Umbilical cord (tissue), 1 donor: ENCODE measurements at regions not wholly inside any gene's neighbourhood (a gene's known extent, or its start where the extent isn't known, plus 50 kb on each side); places are given as distances from the start of the nearest gene placed in this dataset.
A peak's percentile ranks its signal among the peaks of the same experiment; 100 is the strongest.
"Not testable (repeated sequence)": the region's sequence is repeated elsewhere in the genome, so short reads cannot be mapped to it uniquely, and the experiment has no call there.

Source experiments
- DNase-seq: peaks from one replicate; pipeline ENCODE4 v3.0.0-alpha.2; 2015; ENCODE audit warnings: low spot score

DNA sequence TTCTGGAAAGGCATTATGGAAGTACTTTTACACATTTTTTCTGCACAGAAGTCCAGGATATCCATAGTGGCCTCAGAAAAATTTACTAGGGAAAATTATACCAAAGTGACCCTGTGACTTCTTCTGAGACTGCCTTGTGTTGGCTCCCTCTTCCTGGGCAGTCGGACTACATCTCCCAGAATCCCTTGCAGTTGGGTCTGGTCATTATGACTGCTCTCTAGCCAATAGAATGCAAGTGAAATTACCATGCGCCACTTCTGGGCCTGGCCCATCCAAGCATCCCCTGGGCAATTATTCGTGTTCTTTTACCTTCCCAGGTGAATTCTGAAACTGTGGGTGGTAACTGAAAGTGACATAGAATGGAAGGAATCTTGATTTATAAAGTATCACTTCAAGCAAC is 430.9 kb downstream of the ACTR3B start:
- DNase-seq, result no peak

DNA sequence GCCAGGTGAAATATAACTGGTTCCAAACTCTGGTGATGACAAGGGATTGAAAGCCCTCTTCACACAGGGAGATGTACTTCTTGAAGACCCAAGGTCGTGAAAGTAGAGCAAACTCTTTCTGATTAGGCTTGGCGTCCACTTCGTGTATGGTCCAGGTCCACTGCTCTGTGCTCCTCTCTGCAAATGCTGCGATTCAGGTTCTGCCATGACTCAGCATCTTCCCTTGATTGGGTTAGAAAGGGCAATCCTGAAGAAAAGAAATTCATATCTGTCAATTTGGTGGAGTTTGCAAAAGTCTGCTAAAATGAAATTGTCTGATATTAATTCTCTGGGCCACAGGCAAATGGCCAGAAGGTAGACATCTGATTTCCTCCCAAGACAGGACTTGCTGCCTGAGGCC is 431.4 kb downstream of the ACTR3B start:
- no peak for DNase-seq

DNA sequence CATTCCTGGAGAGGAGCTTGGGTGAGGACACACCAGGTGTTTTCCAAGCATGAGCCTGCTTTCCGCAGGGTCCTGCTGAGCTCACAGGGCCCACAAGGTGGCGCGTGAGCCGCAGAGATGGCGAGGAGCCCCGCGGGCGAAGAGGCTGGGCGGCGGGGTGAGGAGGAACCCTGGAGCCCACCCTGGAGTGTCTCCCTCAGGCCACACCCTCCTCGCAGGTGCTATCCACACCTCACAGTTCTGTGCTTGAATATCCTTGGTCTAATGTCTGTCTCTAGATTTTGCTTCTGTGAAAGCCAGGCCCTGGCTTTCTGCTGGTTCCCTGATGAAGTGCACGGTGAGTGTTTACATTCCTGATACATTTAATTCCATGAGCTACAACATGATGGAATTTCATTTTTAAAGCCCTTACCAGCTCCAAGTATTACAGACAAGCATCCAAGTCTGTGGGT is 433.6 kb downstream of the ACTR3B start:
- DNase-seq, result peak; percentile 18

DNA sequence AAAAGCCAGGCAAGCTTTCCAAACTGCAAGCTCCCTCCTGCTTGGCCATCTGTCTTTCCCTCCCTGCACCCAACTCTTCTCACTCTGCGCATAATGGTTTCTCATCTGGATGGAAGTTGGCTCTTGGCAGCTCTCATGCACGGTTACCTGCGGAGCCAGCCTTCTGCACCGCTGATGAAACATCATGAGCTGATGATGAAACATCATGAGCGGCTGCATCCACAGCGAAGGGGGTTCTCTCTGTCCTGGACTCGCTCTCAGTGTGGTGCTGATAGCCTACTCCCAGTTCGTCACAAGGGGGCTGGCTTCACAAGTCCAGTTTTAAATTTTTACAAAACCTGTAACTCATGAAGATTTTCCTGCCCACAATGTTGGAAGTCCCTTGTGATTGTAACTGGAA is 457.5 kb downstream of the ACTR3B start:
- DNase-seq, result no peak

DNA sequence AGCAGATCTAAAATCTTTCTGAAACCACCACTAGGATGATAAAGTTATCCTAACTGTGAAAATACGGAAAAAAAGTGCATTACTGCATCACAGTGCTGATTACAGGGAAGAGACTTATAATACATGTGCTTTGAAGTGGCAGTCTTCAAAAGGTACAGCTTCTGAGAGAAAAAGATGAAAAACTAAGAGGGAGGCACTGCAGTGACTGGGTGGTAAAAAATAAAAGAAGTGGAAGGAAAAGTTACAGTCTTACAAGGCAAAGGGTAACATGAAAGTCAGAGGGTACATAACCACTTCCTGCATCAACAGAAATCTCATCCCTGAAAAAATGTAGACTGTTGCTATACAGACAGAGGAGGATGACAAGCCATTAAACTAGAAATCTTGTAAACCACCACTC is 465.3 kb downstream of the ACTR3B start:
- DNase-seq, result no peak

DNA sequence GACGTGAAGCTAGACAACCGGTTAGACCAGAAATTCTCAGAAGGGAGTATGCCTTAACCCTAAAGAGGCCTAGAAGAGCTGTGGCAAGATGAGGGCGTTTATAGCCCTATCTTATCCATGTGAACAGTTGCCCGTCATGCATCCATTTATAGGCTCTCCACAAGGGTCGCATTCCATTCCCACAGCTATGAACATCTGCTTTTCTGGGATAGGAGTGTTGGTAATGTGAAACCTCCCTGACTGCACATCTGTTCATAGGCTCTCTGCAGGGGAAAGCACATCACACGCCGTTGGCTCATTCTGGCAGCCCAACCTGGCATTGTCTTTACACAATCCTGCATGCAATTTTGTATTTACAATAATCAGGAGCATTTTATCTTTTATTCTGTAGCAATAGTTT is 485.6 kb downstream of the ACTR3B start:
- DNase-seq, result not testable (repeated sequence)

DNA sequence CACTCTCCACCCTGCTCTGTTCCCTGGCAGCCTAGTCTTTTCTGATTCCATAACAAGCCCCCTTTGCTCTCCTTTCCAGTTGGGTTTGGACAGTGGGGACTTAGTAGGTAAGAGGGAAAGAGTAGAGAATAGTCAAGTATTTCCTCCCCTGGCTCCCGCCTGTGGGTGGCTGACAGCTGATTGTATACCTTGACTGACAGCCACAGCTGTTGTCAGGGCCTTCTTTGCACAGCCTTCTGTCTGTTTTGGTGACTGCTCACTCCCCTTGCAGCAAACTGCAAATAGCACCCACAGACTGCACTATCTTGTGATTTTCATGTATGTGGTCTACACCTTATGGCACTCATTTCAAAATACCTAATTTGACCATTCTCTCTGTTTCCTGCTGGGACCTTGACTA is 486.3 kb downstream of the ACTR3B start:
- DNase-seq, result no peak

DNA sequence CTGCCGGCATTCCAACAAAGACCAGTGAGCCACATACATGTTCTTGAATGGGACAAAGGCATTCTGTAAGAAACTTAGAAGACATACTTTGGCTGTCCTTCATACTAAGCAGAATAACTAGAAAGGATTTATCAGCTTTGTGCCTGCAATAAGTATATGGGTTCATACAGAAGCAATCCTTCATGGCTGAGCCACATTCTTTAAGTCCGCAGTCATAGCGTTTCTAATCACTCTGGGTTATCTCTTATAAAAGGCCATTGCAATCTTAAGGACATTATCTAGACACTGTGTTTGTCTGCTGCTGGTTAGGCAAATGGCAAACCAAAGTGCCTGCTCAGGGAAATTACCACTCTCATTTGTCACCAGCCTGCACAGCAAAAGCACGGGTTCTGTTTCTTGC is 488.4 kb downstream of the ACTR3B start:
- DNase-seq, result peak; percentile 5

DNA sequence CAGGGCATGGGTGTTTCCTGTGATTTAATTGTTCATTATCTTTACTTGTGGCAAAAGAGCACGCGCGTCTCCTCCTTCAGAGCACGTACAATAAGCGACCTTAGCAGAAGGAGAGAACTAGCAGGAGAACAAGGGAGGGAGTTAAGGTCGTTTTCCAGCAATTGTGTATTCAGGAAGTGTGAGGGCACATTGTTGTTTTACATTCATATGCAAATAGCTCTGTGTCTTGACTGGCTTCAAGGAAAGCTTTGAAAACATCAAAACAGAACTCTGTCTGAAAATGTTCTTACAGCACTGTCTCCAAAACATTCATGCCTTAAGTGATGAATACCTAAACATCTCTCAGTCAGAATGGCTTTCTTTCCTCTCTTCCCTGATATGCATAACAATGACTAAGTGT is 499.1 kb downstream of the ACTR3B start:
- DNase-seq, result no peak

DNA sequence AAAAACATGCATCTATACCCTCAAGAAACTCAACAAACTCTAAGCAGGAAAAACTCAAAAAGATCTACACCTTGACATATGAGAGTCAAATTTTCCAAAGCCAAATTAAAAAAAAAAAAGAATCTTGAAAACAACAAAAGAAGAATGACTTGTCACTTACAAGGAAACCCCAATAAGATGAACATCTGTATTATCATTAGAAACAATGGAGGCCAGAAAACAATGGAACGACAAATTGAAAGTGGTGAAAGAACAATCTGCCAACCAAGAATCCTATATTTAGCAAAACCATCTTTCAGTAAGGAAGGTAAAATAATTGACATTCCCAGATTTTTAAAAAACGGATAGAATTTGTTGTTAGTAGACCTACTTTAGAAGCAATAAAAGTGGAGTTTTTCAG is 516.8 kb downstream of the ACTR3B start:
- no peak for DNase-seq

DNA sequence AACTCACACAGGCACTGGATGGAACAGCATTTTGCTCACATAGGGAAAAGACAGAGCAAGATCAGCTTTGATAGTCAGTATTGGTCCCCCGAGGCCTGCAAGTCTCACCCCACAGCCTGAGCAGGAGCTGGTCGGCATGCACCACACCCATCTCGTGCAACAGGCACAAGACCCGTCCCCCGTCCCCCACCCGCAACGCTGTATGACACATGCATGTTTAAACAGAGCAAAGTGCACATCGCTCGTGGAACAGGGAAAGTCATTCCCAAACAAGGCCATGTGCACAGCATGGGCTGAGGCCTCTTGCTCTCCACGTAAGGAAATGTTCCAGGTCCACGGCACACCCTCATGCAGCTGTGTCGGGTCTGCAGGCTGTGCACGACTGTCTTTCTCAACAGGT is 527.2 kb downstream of the ACTR3B start:
- no peak for DNase-seq

DNA sequence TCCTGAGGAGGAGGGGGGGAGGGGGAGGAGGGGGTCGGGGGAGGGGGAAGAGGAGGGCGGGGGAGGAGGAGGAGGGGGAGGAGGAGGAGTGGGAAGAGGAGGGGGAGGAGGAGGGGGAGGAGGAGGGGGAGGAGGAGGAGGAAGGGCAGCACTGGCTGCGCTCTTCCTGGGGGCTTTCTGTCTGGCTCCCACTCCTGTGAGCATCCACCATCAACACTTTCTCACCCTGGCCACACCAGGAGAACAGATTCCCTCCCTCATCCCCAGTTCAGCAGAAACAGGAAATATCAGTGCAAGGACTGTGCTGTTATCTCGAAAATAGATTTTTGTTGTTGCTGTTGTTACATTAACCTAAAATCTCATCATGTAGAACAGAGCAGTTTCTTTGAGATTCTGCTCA is 530.5 kb downstream of the ACTR3B start:
- no peak for DNase-seq

DNA sequence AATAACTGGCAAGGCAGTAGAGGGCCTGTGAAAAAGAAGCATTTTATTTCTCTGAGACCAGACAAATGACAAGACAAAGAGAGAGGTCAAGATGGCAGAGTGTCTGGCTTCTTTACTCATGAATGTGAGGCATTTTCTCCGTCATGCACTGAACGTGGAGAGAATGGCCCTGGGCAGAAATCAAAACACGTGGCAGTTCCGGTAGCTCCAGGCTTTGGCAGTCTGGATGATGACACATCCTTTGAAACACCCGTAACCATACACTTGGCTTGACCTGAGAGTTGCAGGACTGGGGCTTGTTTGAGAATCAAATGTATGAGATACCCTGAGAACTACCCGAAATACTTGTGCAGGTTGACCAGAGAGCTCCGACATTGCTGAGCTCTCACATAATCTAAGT is 537.6 kb downstream of the ACTR3B start:
- no peak for DNase-seq

DNA sequence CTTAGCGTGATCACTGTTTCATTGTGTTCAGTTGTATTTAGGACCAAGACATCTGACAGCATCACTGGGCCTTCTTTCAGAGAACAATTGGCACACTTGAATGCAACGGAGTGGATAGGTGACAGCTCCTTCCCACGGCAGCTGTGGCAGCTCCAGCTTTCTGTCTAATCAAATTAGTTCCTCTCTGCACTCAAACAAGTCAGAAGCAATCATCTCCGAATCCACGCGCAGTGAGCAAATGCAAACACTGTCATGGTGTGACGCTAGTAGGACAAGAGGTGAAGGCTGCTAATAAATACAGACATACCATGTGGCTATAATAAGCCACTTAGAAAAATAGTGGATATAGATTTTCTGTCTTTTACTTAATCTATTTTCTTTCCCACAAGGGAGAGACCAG is 542.4 kb downstream of the ACTR3B start:
- no peak for DNase-seq

DNA sequence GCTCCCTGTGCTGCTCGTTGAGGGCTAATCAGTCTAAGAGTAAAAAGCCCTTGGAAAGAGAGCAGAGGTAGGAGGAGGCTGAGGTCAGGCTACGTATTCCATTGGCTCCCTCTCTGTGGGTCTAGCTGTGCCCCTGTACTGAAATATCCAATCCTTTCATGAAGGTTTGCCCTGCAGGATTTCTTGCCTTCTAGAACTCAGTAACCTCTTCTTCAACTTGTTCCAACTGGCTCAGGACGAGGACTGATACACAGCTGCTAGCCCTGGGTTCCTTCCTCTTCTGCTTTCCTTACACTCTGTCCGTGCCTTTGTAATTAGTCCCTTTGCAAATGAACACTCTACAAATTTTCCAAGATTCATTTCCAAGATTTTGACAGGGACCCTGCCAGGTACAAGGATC is 560.5 kb downstream of the ACTR3B start:
- no peak for DNase-seq

DNA sequence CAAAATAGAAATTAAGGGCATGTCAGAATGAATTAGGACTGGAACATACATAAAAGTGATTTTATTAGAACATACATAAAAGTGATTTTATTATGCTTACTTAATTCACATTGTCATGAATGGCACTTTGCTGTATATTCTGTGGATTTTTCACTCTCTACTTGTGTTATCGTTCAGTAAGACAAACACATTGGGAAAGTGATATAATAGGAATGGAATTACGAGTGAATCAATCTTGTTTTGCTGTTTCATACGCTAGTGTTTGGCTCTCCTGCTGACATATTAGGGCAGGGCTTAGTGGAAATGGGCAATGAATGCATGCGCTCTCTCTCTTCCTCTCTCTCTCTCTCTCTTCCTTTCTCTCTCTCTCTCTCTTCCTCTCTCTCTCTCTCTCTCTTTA is 561.1 kb downstream of the ACTR3B start:
- no peak for DNase-seq

DNA sequence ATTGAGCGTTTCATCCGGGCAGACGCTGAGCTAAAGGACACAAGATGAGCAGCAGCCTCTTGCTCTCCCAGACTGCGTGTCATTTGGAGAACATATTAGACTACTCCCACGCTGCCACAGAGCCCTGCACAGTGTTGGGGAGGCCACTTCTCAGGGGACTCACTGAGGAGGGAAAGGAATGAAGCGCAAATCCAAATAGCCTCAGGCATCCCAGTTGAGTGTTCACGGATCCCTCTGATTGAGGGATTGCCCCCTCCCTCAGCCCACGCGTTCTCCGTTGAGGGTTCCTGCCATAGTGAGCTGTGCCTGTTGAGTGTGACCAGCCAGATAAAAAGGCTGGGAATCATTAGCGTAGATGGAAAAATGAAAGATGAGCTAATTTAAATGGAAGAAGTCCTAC is 563.4 kb downstream of the ACTR3B start:
- DNase-seq, result no peak

DNA sequence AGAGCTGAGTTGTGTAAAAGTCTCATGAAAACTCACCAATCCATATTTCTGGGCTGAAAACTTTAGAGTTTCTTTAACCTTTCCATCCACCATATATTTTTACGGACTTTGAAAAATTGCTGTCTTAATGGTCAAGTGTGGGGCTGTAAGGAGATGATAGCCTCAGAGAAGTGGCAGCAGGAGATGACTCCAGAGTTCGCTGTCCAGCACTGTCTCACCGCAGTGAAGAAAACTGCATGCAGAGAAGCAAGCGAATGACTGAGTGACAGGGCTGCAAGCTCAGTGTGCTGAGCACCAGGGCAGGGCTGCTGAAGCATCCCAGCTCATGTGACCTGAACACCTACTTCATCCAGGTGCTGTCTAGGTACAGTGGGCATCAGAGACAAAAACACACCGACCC is 564.5 kb downstream of the ACTR3B start:
- DNase-seq, result no peak

DNA sequence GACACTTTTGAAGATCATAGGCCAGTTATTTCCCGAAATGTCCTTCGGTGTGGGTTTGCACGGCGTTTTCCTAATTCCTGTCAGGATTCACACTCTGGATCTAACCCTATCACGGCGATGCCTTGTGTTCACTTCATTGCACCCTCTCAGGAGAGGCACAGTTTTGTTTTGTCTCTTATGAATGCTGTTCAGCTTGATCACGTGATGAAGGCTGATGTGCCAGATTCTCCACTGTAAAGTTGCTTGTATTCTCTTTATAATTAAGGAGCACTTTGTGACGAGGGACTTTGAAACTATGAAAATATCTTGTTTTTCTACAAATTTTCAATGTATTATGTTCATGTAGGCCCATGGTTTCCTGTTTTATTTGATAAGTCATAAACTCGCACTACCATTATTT is 568.1 kb downstream of the ACTR3B start:
- DNase-seq, result no peak

DNA sequence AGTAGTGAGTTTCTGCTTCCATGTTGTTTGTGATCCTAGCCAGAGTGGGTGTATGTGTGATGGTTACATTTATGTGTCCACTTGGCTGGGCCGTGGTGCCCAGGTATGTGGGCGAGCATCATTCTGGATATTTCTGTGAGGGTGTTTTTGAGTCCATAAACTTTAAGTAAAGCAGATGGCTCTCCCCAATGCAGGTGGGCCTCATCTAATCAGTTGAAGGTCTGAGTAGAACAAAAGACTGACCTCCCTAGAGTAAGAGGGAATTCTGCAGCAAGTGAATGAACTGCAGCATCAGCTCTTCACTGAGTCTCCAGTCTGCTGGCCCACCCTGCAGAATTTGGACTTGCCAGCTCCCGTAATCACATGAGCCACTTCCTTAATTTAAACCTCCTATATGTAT is 571.9 kb downstream of the ACTR3B start:
- no peak for DNase-seq

DNA sequence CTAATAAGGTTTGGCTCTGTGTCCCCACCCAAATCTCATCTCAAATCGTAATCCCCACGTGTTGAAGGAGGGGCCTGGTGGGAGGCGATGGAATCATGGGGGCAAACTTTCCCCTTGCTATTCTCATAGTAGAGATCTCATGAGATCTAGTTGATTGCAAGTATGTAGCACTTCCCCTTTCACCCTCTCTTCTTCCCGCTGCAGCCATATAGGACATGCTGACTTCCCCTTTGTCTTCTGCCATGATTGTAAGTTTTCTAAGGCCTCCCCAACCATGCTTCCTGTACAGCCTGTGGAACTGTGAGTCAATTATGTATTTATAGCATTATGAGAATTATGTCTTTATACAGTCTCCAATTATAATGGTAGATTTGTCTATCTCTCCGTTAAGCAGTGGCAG is 594.5 kb downstream of the ACTR3B start:
- DNase-seq, result no peak

DNA sequence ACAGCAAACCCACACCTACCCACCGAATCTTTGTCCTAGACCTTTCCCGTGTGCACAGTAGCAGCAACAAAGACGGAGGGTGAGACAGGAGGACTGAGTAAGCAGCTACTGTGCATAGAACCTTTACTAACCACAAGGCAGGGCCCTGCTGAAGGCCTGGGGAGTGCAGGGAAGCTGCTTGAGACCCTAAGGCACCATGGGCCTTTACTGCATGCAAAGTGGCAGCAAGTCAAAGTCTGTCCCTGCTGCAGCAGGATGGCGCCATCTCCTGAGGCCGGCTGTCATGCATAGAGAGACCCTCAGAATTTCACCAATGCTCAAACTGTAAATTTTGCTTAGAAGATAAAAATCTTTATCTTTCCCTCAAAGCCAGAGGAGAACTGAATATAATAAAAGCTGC is 610.5 kb downstream of the ACTR3B start:
- DNase-seq, result no peak

DNA sequence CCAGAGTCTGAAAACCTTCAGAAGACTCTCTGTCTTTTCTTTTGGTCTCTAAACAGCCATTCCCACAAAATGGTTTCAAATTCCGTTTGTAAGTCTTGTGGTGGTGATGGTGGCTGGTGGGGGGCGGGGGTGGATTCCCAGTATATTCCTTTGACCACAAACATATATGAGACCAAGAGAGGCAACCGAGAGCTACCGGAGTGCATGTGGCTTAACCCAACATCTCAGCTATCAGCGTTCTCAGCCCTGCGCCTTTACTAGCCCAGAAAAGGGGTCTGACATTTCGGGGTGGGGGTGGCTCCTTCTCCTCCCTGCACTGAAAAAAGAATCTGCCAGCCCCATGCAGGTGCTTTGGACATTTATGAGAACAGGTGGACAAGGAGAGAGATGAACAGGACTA is 621.1 kb downstream of the ACTR3B start:
- no peak for DNase-seq

DNA sequence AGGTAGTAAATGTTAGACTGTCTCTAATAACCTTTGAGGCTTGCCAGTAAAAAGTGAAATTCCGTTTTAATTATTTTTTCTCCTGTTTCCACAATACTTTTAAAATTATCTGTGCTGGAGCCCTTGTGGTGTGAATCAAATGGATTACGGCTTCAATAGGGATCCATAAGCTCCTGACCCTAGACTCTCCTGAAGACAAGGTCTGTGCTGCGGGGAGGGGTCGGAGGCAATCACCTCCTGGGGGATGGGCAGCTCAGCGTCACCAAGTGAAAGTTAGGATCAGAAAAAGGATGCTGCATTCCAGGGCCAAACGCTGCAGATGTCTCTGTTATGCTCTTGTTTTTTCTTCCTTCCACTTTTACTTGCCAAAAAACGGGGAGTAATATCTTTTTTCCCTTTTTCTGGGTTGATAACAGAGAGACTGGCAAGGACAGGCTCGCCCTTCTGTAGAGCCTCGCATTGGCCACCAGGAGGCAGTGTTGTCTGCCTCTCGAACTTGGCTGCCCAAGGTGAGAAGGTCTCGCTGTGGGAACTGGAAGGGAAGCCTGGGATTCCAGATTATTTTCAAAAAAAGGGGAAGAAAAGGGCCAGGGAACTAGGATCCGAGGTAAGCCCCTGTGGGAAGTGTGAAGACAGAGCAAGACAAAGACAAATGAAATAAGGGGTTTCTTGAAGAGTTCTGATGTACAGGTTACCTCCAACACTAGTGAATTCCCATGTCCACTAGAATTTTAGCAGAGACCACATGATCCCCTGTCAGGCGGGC is 621.9 kb downstream of the ACTR3B start:
- DNase-seq, result peak; percentile 57
